ENCODE measurements at regions not wholly inside any gene's neighbourhood (a gene's known extent, or its start where the extent isn't known, plus 50 kb on each side); places are given as distances from the start of the nearest gene placed in this dataset.

- Histone ChIP-seq H3F3A (ENCODE audit: insufficient read depth) (no peaks in the 10 kb centered on the region), H3K4me2 (ENCODE audit: low read depth, low read length, poor library complexity, severe bottlenecking) (no peak overlapping the region), H3K9ac (ENCODE audit: low read length) (no peak overlapping the region), H3K27me3 (ENCODE audit: low read length) (no peaks in the 10 kb centered on the region), H4K20me1 (ENCODE audit: low read depth, low read length) (no peaks in the 10 kb centered on the region), H3K36me3 (ENCODE audit: low read length) (no peaks in the 10 kb centered on the region), H3K79me2 (ENCODE audit: insufficient read depth, low read length) (no peaks in the 10 kb centered on the region), H3K9me2 (replicated peaks; ENCODE audit: insufficient read depth, low read length) (no peaks in the 10 kb centered on the region), H2AFZ (ENCODE audit: low read depth, low read length, severe bottlenecking) (no peak overlapping the region), H3K4me3 (ENCODE audit: insufficient read depth, low read length, poor library complexity, severe bottlenecking) (no peak overlapping the region), H3K9me3 (ENCODE audit: insufficient read depth, low read length) (no peaks in the 10 kb centered on the region), H3K27ac (ENCODE audit: low read depth, low read length) (no peak overlapping the region)
- TF ChIP-seq, protein P1, sequence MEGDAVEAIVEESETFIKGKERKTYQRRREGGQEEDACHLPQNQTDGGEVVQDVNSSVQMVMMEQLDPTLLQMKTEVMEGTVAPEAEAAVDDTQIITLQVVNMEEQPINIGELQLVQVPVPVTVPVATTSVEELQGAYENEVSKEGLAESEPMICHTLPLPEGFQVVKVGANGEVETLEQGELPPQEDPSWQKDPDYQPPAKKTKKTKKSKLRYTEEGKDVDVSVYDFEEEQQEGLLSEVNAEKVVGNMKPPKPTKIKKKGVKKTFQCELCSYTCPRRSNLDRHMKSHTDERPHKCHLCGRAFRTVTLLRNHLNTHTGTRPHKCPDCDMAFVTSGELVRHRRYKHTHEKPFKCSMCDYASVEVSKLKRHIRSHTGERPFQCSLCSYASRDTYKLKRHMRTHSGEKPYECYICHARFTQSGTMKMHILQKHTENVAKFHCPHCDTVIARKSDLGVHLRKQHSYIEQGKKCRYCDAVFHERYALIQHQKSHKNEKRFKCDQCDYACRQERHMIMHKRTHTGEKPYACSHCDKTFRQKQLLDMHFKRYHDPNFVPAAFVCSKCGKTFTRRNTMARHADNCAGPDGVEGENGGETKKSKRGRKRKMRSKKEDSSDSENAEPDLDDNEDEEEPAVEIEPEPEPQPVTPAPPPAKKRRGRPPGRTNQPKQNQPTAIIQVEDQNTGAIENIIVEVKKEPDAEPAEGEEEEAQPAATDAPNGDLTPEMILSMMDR (IDR thresholded peaks at IDR 0.05; ENCODE audit: insufficient read depth, low read length, poor library complexity, severe bottlenecking) = no peak
- no peak for TF ChIP-seq EZH2phosphoT487 (conservative IDR thresholded peaks at IDR 0.05; ENCODE audit: low read length)
These were observed 79.6 kb upstream of the SPATA12 start for GRCh38 chr3:56980798-56981390.

- TF ChIP-seq, protein P1 (IDR thresholded peaks at IDR 0.05; ENCODE audit: insufficient read depth, low read length, poor library complexity, severe bottlenecking) = no peak
- no peak for TF ChIP-seq EZH2phosphoT487 (conservative IDR thresholded peaks at IDR 0.05; ENCODE audit: low read length)
- H3K9me2 ChIP-seq (replicated peaks; ENCODE audit: insufficient read depth, low read length) = no peaks in the 10 kb centered on the region
- H3K27ac ChIP-seq (ENCODE audit: low read depth, low read length) = no peak overlapping the region
- no peak overlapping the region for H3K4me3 ChIP-seq (ENCODE audit: insufficient read depth, low read length, poor library complexity, severe bottlenecking)
- no peaks in the 10 kb centered on the region for H3K36me3 ChIP-seq (ENCODE audit: low read length)
- no peak overlapping the region for H2AFZ ChIP-seq (ENCODE audit: low read depth, low read length, severe bottlenecking)
- no peaks in the 10 kb centered on the region for H3K9me3 ChIP-seq (ENCODE audit: insufficient read depth, low read length)
- no peaks in the 10 kb centered on the region for H3K27me3 ChIP-seq (ENCODE audit: low read length)
- H3K9ac ChIP-seq (ENCODE audit: low read length) = no peak overlapping the region
- H3K79me2 ChIP-seq (ENCODE audit: insufficient read depth, low read length) = no peaks in the 10 kb centered on the region
- no peak overlapping the region for H3K4me2 ChIP-seq (ENCODE audit: low read depth, low read length, poor library complexity, severe bottlenecking)
- H4K20me1 ChIP-seq (ENCODE audit: low read depth, low read length) = no peaks in the 10 kb centered on the region
- no peaks in the 10 kb centered on the region for H3F3A ChIP-seq (ENCODE audit: insufficient read depth)
These were observed 80.2 kb upstream of the SPATA12 start for GRCh38 chr3:56980243-56980642.

- H3K27me3 ChIP-seq (ENCODE audit: low read length) = no peaks in the 10 kb centered on the region
- no peaks in the 10 kb centered on the region for H4K20me1 ChIP-seq (ENCODE audit: low read depth, low read length)
- no peak for TF ChIP-seq EZH2phosphoT487 (conservative IDR thresholded peaks at IDR 0.05; ENCODE audit: low read length)
- no peak overlapping the region for H3K4me2 ChIP-seq (ENCODE audit: low read depth, low read length, poor library complexity, severe bottlenecking)
- no peak overlapping the region for H3K27ac ChIP-seq (ENCODE audit: low read depth, low read length)
- H3K9ac ChIP-seq (ENCODE audit: low read length) = no peak overlapping the region
- H3K9me3 ChIP-seq (ENCODE audit: insufficient read depth, low read length) = no peaks in the 10 kb centered on the region
- no peaks in the 10 kb centered on the region for H3F3A ChIP-seq (ENCODE audit: insufficient read depth)
- H2AFZ ChIP-seq (ENCODE audit: low read depth, low read length, severe bottlenecking) = no peak overlapping the region
- H3K79me2 ChIP-seq (ENCODE audit: insufficient read depth, low read length) = no peaks in the 10 kb centered on the region
- H3K9me2 ChIP-seq (replicated peaks; ENCODE audit: insufficient read depth, low read length) = no peaks in the 10 kb centered on the region
- H3K36me3 ChIP-seq (ENCODE audit: low read length) = no peaks in the 10 kb centered on the region
- H3K4me3 ChIP-seq (ENCODE audit: insufficient read depth, low read length, poor library complexity, severe bottlenecking) = no peak overlapping the region
These were observed 80.7 kb upstream of the SPATA12 start for GRCh38 chr3:56979791-56980190.

DNA sequence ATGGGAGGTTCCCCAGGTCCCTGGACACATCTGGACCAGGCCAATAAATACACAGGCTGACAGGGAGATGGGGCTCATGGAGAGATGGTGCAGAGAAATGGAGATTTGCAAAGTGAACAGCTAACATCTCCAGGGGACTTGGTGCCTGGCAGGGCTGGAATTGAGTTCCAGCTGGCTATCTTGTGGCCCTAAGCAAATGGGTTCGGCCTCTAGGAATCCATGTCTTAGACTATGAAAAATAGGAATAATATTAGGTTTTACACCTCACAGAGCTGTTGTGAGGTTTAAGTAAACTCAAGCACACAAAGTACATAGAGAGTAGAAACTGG lies 82.9 kb upstream of the SPATA12 start:
- Histone ChIP-seq H3K9me3 (ENCODE audit: insufficient read depth, low read length) (no peaks in the 10 kb centered on the region), H3K4me3 (ENCODE audit: insufficient read depth, low read length, poor library complexity, severe bottlenecking) (no peak overlapping the region), H3K4me2 (ENCODE audit: low read depth, low read length, poor library complexity, severe bottlenecking) (no peak overlapping the region), H3K79me2 (ENCODE audit: insufficient read depth, low read length) (no peaks in the 10 kb centered on the region), H2AFZ (ENCODE audit: low read depth, low read length, severe bottlenecking) (no peak overlapping the region), H4K20me1 (ENCODE audit: low read depth, low read length) (no peaks in the 10 kb centered on the region), H3K9me2 (replicated peaks; ENCODE audit: insufficient read depth, low read length) (no peaks in the 10 kb centered on the region), H3K36me3 (ENCODE audit: low read length) (no peaks in the 10 kb centered on the region), H3K27me3 (ENCODE audit: low read length) (no peaks in the 10 kb centered on the region), H3K9ac (ENCODE audit: low read length) (no peak overlapping the region), H3F3A (ENCODE audit: insufficient read depth) (no peaks in the 10 kb centered on the region), H3K27ac (ENCODE audit: low read depth, low read length) (no peak overlapping the region)
- TF ChIP-seq, protein P1 (IDR thresholded peaks at IDR 0.05; ENCODE audit: insufficient read depth, low read length, poor library complexity, severe bottlenecking) = no peak
- TF ChIP-seq EZH2phosphoT487 (conservative IDR thresholded peaks at IDR 0.05; ENCODE audit: low read length) = no peak

All from SU-DHL-6 (cell line).